Caco-2 (cell line): ENCODE measurements at regions not wholly inside any gene's neighbourhood (a gene's known extent, or its start where the extent isn't known, plus 50 kb on each side); places are given as distances from the start of the nearest gene placed in this dataset.

ENCODE experiments used
- BruUV-seq: library from RNA; stranded (reverse); fragments of 400-500 nt; replicated peaks from 2 replicates; lab custom pipeline; 2021; lab: Mats Ljungman, UMichigan
- CTCF ChIA-PET: fragments of 300-600 bp; sonication (Branson Sonifier 250); formaldehyde crosslinking; loops from one replicate; lab custom pipeline; 2022; ENCODE audit warnings: antibody characterized with exemption; lab: Charles Lee
- POLR2A ChIA-PET: fragments of 300-600 bp; sonication (Branson Sonifier 250); formaldehyde crosslinking; loops from one replicate; lab custom pipeline; 2022; ENCODE audit warnings: antibody characterized with exemption; lab: Charles Lee
- DNase-seq, 2 experiments: peaks; one replicate each; pipeline versions ENCODE4 v3.0.0 to v3.0.0-alpha.2; 2020 to 2022
- H3K27me3 ChIP-seq: replicated peaks from 2 replicates; pipeline ENCODE4 v1.6.0; 2011; ENCODE audit warnings: low read length; ENCODE audit not compliant: control insufficient read depth, insufficient read depth
- H3K36me3 ChIP-seq: 2 replicates; pipeline ENCODE4 v1.5.1; 2011; ENCODE audit warnings: low read length; ENCODE audit not compliant: control insufficient read depth, insufficient read depth
- H3K4me1 ChIP-seq: fragments of 250-450 bp; sonication (Bioruptor Pico); 2 replicates; pipeline ENCODE4 v1.5.1; 2020; ENCODE audit warnings: mild to moderate bottlenecking
- H3K4me3 ChIP-seq: 2 replicates; pipeline ENCODE4 v1.5.1; 2011; ENCODE audit warnings: low read depth, mild to moderate bottlenecking, control low read depth, low read length
- H3K9me3 ChIP-seq: fragments of 250-450 bp; sonication (Bioruptor Pico); 2 replicates; pipeline ENCODE4 v1.5.1; 2020; ENCODE audit warnings: mild to moderate bottlenecking, moderate library complexity
- H3K27ac Mint-ChIP-seq: one replicate; pipeline ENCODE4 v1.8.0; 2022; ENCODE audit warnings: mixed read lengths; ENCODE audit not compliant: unreplicated experiment
- H3K27me3 Mint-ChIP-seq: one replicate; pipeline ENCODE4 v1.8.0; 2022; ENCODE audit warnings: mixed read lengths; ENCODE audit not compliant: insufficient read depth, unreplicated experiment
- H3K36me3 Mint-ChIP-seq: one replicate; pipeline ENCODE4 v1.8.0; 2022; ENCODE audit warnings: mild to moderate bottlenecking, mixed read lengths; ENCODE audit not compliant: insufficient read depth, unreplicated experiment
- H3K4me1 Mint-ChIP-seq: one replicate; pipeline ENCODE4 v1.8.0; 2022; ENCODE audit warnings: low read depth, mixed read lengths; ENCODE audit not compliant: unreplicated experiment
- H3K4me3 Mint-ChIP-seq: one replicate; pipeline ENCODE4 v1.8.0; 2022; ENCODE audit warnings: mild to moderate bottlenecking, moderate library complexity, mixed read lengths; ENCODE audit not compliant: unreplicated experiment
- H3K9me3 Mint-ChIP-seq: one replicate; pipeline ENCODE4 v1.8.0; 2022; ENCODE audit warnings: mixed read lengths; ENCODE audit not compliant: unreplicated experiment
- CTCF ChIP-seq, 2 experiments: fragments of 200-600 bp in 1 of 2; IDR thresholded peaks; 1 replicate in 1 of 2; 2 replicates in 1 of 2; pipeline versions ENCODE4 v1.5.1 to v1.8.0; 2011 to 2022; ENCODE audit warnings: antibody characterized with exemption in 1 of 2, control low read depth in 1 of 2, inconsistent platforms in 1 of 2, low read depth in 1 of 2, low read length in 1 of 2, mild to moderate bottlenecking in 1 of 2, moderate library complexity in 1 of 2; ENCODE audit not compliant: insufficient read depth in 1 of 2, severe bottlenecking in 1 of 2, unreplicated experiment in 1 of 2
- intact Hi-C: fragments of 100-400 bp; cut with micrococcal nuclease; formaldehyde crosslinking; loops from one replicate; pipeline ENCODE4 v1.10.0; 2022; ENCODE audit not compliant: unreplicated experiment

DNA sequence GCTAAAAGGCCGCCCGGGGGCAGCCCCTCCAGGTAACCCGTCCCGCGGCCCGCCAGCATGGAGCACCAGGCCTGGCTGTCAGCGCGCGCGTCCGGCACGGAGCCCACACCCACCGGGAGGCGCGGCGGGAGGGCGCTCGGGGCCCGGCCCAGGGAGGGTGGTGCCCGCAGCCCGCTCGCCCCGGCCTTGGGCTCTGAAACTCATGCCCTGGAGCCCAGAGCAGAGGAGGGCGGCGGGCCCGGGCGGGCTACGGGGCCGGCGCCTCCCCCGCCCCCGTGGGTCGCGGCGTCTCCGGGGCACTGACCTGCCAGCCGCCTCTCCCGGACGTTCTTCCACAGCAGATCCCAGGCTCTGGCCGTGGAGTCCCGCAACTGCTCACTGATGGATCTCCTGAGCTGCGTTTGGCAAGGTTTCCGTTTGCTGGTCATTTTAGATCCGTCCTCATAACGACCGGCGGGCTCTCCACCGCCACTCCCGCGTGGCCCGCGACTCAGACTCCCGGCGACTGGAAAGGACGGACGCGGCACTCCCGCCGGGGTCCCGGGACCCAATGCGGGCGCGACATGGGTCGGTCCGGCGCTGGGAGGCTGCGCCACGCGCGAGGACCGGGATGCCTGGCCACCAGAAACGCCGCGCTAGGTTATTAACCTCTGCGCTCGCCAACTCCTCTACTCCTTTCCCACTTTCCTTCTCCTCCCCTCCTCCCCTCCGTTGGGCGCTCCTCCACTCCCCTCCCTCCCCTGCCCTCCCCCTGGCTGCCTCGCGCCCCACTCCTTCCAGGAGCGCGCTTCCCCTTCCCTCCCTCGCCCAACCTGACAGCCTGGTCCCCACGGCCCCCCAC is 64.7 kb upstream of the STARD13 start:
- H3K27ac Mint-ChIP-seq: no peak overlapping the region
- CTCF ChIA-PET: no interaction called here

GRCh38 chr13:33351319-33351718 is 65.8 kb upstream of the STARD13 start:
- intact Hi-C loops: no loop called here
- Mint-ChIP-seq H3K4me3 (no peak overlapping the region), H3K4me1 (peaks cover 6% of the 10 kb centered on the region), H3K27me3 (peaks cover 10% of the 10 kb centered on the region), H3K36me3 (no peaks in the 10 kb centered on the region), H3K9me3 (no peaks in the 10 kb centered on the region), H3K27ac (no peak overlapping the region)
- POLR2A ChIA-PET: no interaction called here
- no peaks in the 10 kb centered on the region for H3K36me3 ChIP-seq
- no peak for DNase-seq
- CTCF ChIA-PET: no interaction called here
- no peak for TF ChIP-seq CTCF (IDR thresholded peaks at IDR 0.05; ENCODE audit: insufficient read depth in 1 of 2, low read depth in 1 of 2, low read length in 1 of 2, severe bottlenecking in 1 of 2, unreplicated experiment in 1 of 2)
- BruUV-seq: no TSS peak
- H3K4me3 ChIP-seq: no peak overlapping the region
- no peaks in the 10 kb centered on the region for H3K9me3 ChIP-seq
- peaks cover 3% of the 10 kb centered on the region; the same call in 1 of the 2 replicates for H3K27me3 ChIP-seq
- 0 out of 2 replicates have a peak, but pooled peaks cover 4% of the 10 kb centered on the region for H3K4me1 ChIP-seq

More for the DNA sequence above, 64.7 kb upstream of the STARD13 start:
- no peak for TF ChIP-seq CTCF (IDR thresholded peaks at IDR 0.05; ENCODE audit: insufficient read depth in 1 of 2, low read depth in 1 of 2, low read length in 1 of 2, severe bottlenecking in 1 of 2, unreplicated experiment in 1 of 2)
- H3K9me3 Mint-ChIP-seq: no peaks in the 10 kb centered on the region
- DNase-seq: peak; percentile 17 to 40
- intact Hi-C loops: no loop called here
- peak overlapping the region; percentile 78 for H3K4me3 Mint-ChIP-seq
- no TSS peak for BruUV-seq
- peaks cover 10% of the 10 kb centered on the region for H3K27me3 Mint-ChIP-seq
- Histone ChIP-seq H3K4me3 (peak overlapping the region; percentile 59), H3K27me3 (peaks cover 3% of the 10 kb centered on the region; the same call in 1 of the 2 replicates), H3K4me1 (0 out of 2 replicates have a peak, but pooled peaks cover 4% of the 10 kb centered on the region), H3K36me3 (no peaks in the 10 kb centered on the region), H3K9me3 (no peaks in the 10 kb centered on the region)
- peaks cover 6% of the 10 kb centered on the region for H3K4me1 Mint-ChIP-seq
- POLR2A ChIA-PET: no interaction called here
- H3K36me3 Mint-ChIP-seq: no peaks in the 10 kb centered on the region

DNA sequence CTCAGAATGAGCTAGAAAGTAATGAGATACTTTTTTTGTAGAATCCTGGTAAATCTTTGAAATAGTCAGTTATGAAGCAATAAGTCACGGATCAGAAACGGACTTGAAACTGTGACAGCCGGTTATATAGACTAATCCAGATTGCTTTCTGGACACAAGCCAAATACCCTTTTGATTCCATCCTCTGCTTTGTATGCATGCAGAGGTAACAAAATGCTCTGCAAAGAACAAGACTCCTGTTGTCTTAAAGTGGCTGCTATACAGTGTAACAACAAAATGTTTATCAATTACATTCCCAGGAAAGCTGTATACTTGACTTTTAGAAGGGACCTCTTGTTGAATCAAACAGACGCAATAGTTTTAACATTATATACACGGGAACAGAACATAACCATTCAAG is 66.5 kb upstream of the STARD13 start:
- Mint-ChIP-seq H3K27ac (no peak overlapping the region), H3K4me1 (peaks cover 6% of the 10 kb centered on the region), H3K9me3 (no peaks in the 10 kb centered on the region), H3K27me3 (peaks cover 10% of the 10 kb centered on the region), H3K36me3 (no peaks in the 10 kb centered on the region), H3K4me3 (no peak overlapping the region)
- Histone ChIP-seq H3K36me3 (no peaks in the 10 kb centered on the region), H3K27me3 (peaks cover 3% of the 10 kb centered on the region; the same call in 1 of the 2 replicates), H3K9me3 (no peaks in the 10 kb centered on the region), H3K4me3 (no peak overlapping the region), H3K4me1 (0 out of 2 replicates have a peak, but pooled peaks cover 4% of the 10 kb centered on the region)
- DNase-seq: no peak
- BruUV-seq: no TSS peak
- CTCF ChIA-PET: no interaction called here
- TF ChIP-seq CTCF (IDR thresholded peaks at IDR 0.05; ENCODE audit: insufficient read depth in 1 of 2, low read depth in 1 of 2, low read length in 1 of 2, severe bottlenecking in 1 of 2, unreplicated experiment in 1 of 2): no peak
- intact Hi-C loops: no loop called here
- POLR2A ChIA-PET: no interaction called here
